ENCODE measurements at regions not wholly inside any gene's neighbourhood (a gene's known extent, or its start where the extent isn't known, plus 50 kb on each side); places are given as distances from the start of the nearest gene placed in this dataset.

- H3K4ac ChIP-seq (ENCODE audit: low read depth in 1 of 2, low read length in 2 of 2): no peak overlapping the region
- no peak overlapping the region for H2AFZ ChIP-seq (ENCODE audit: low read depth, low read length)
- H2BK12ac ChIP-seq (ENCODE audit: low read length in 2 of 2): no peak overlapping the region
- H3K23ac ChIP-seq (ENCODE audit: low read length in 2 of 2): no peak overlapping the region
- WGBS: 60% methylated on average over 1 of the region's 2 CpGs
- H4K8ac ChIP-seq (ENCODE audit: low read length): no peak overlapping the region
- H3K36me3 ChIP-seq (ENCODE audit: control insufficient read depth in 1 of 2, insufficient read depth in 2 of 2, low read depth in 1 of 2, low read length in 2 of 2): no peaks in the 10 kb centered on the region
- no peak overlapping the region for H3K9ac ChIP-seq (ENCODE audit: low read length)
- H2BK5ac ChIP-seq (ENCODE audit: low read depth, low read length, poor library complexity, severe bottlenecking): no peak overlapping the region
- no peak overlapping the region for H3K14ac ChIP-seq (ENCODE audit: low read length in 2 of 2)
- H3K27me3 ChIP-seq (ENCODE audit: control insufficient read depth in 1 of 2, insufficient read depth in 1 of 2, low read length in 2 of 2): no peaks in the 10 kb centered on the region
- no peak overlapping the region for H4K91ac ChIP-seq (ENCODE audit: low read length)
- no peak overlapping the region for H2BK15ac ChIP-seq (ENCODE audit: low read depth, poor library complexity, severe bottlenecking)
- no peak overlapping the region for H3K27ac ChIP-seq (ENCODE audit: low read length, poor library complexity, severe bottlenecking)
- DNase-seq: no peak
- H2BK120ac ChIP-seq (ENCODE audit: low read depth, low read length): no peak overlapping the region
- no peak overlapping the region for H2AK5ac ChIP-seq (ENCODE audit: low read length, severe bottlenecking)
- no peaks in the 10 kb centered on the region for H3K4me1 ChIP-seq (ENCODE audit: control insufficient read depth, insufficient read depth, low read depth, low read length)
- H3K4me3 ChIP-seq (ENCODE audit: insufficient read depth in 1 of 2, low read depth in 1 of 2, low read length in 2 of 2): no peak overlapping the region
- H3K4me2 ChIP-seq (ENCODE audit: low read length, poor library complexity, severe bottlenecking): no peak overlapping the region
- H3K9me3 ChIP-seq (ENCODE audit: control insufficient read depth, low read length): no peaks in the 10 kb centered on the region
- H3K79me1 ChIP-seq (replicated peaks; ENCODE audit: low read length, poor library complexity, severe bottlenecking): no peaks in the 10 kb centered on the region
- H3K18ac ChIP-seq (ENCODE audit: low read depth in 1 of 2, low read length in 2 of 2): no peak overlapping the region
Measured at GRCh38 chr4:151559595-151559994, 150.6 kb downstream of the FHIP1A start.

- no CpG with 5 or more reads among the region's 1 CpG for WGBS
- no peak overlapping the region for H3K4ac ChIP-seq (ENCODE audit: low read depth in 1 of 2, low read length in 2 of 2)
- no peak overlapping the region for H2BK12ac ChIP-seq (ENCODE audit: low read length in 2 of 2)
- no peak for DNase-seq
- no peak overlapping the region for H3K18ac ChIP-seq (ENCODE audit: low read depth in 1 of 2, low read length in 2 of 2)
- H3K79me1 ChIP-seq (replicated peaks; ENCODE audit: low read length, poor library complexity, severe bottlenecking): no peaks in the 10 kb centered on the region
- H3K4me1 ChIP-seq (ENCODE audit: control insufficient read depth, insufficient read depth, low read depth, low read length): no peaks in the 10 kb centered on the region
- no peak overlapping the region for H3K14ac ChIP-seq (ENCODE audit: low read length in 2 of 2)
- H3K23ac ChIP-seq (ENCODE audit: low read length in 2 of 2): no peak overlapping the region
- H4K91ac ChIP-seq (ENCODE audit: low read length): no peak overlapping the region
- H2BK120ac ChIP-seq (ENCODE audit: low read depth, low read length): no peak overlapping the region
- no peaks in the 10 kb centered on the region for H3K9me3 ChIP-seq (ENCODE audit: control insufficient read depth, low read length)
- H2BK15ac ChIP-seq (ENCODE audit: low read depth, poor library complexity, severe bottlenecking): no peak overlapping the region
- no peaks in the 10 kb centered on the region for H3K36me3 ChIP-seq (ENCODE audit: control insufficient read depth in 1 of 2, insufficient read depth in 2 of 2, low read depth in 1 of 2, low read length in 2 of 2)
- H3K27ac ChIP-seq (ENCODE audit: low read length, poor library complexity, severe bottlenecking): no peak overlapping the region
- H4K8ac ChIP-seq (ENCODE audit: low read length): no peak overlapping the region
- H2AK5ac ChIP-seq (ENCODE audit: low read length, severe bottlenecking): no peak overlapping the region
- no peak overlapping the region for H3K9ac ChIP-seq (ENCODE audit: low read length)
- no peaks in the 10 kb centered on the region for H3K27me3 ChIP-seq (ENCODE audit: control insufficient read depth in 1 of 2, insufficient read depth in 1 of 2, low read length in 2 of 2)
- no peak overlapping the region for H2BK5ac ChIP-seq (ENCODE audit: low read depth, low read length, poor library complexity, severe bottlenecking)
- H3K4me2 ChIP-seq (ENCODE audit: low read length, poor library complexity, severe bottlenecking): no peak overlapping the region
- H2AFZ ChIP-seq (ENCODE audit: low read depth, low read length): no peak overlapping the region
- no peak overlapping the region for H3K4me3 ChIP-seq (ENCODE audit: insufficient read depth in 1 of 2, low read depth in 1 of 2, low read length in 2 of 2)
Measured at GRCh38 chr4:151561551-151562256, 152.7 kb downstream of the FHIP1A start.

GRCh38 chr4:151563194-151563593 lies 154.2 kb downstream of the FHIP1A start:
- DNase-seq: no peak
- H3K27ac ChIP-seq (ENCODE audit: low read length, poor library complexity, severe bottlenecking): no peak overlapping the region
- H3K4me3 ChIP-seq (ENCODE audit: insufficient read depth in 1 of 2, low read depth in 1 of 2, low read length in 2 of 2): no peak overlapping the region
- no peak overlapping the region for H3K9ac ChIP-seq (ENCODE audit: low read length)
- no peaks in the 10 kb centered on the region for H3K4me1 ChIP-seq (ENCODE audit: control insufficient read depth, insufficient read depth, low read depth, low read length)
- no peaks in the 10 kb centered on the region for H3K27me3 ChIP-seq (ENCODE audit: control insufficient read depth in 1 of 2, insufficient read depth in 1 of 2, low read length in 2 of 2)
- H3K9me3 ChIP-seq (ENCODE audit: control insufficient read depth, low read length): no peaks in the 10 kb centered on the region
- no peak overlapping the region for H3K4me2 ChIP-seq (ENCODE audit: low read length, poor library complexity, severe bottlenecking)
- H2AK5ac ChIP-seq (ENCODE audit: low read length, severe bottlenecking): no peak overlapping the region
- H4K8ac ChIP-seq (ENCODE audit: low read length): no peak overlapping the region
- H2BK12ac ChIP-seq (ENCODE audit: low read length in 2 of 2): no peak overlapping the region
- H3K4ac ChIP-seq (ENCODE audit: low read depth in 1 of 2, low read length in 2 of 2): no peak overlapping the region
- H3K79me1 ChIP-seq (replicated peaks; ENCODE audit: low read length, poor library complexity, severe bottlenecking): no peaks in the 10 kb centered on the region
- no peak overlapping the region for H3K18ac ChIP-seq (ENCODE audit: low read depth in 1 of 2, low read length in 2 of 2)
- H2BK15ac ChIP-seq (ENCODE audit: low read depth, poor library complexity, severe bottlenecking): no peak overlapping the region
- 92% methylated on average over 1 of the region's 3 CpGs for WGBS
- H2BK5ac ChIP-seq (ENCODE audit: low read depth, low read length, poor library complexity, severe bottlenecking): no peak overlapping the region
- no peak overlapping the region for H2BK120ac ChIP-seq (ENCODE audit: low read depth, low read length)
- no peak overlapping the region for H2AFZ ChIP-seq (ENCODE audit: low read depth, low read length)
- no peak overlapping the region for H3K23ac ChIP-seq (ENCODE audit: low read length in 2 of 2)
- H3K36me3 ChIP-seq (ENCODE audit: control insufficient read depth in 1 of 2, insufficient read depth in 2 of 2, low read depth in 1 of 2, low read length in 2 of 2): no peaks in the 10 kb centered on the region
- H4K91ac ChIP-seq (ENCODE audit: low read length): no peak overlapping the region
- H3K14ac ChIP-seq (ENCODE audit: low read length in 2 of 2): no peak overlapping the region

GRCh38 chr4:151564321-151564720 lies 155.3 kb downstream of the FHIP1A start:
- Histone ChIP-seq H2BK120ac (ENCODE audit: low read depth, low read length) (no peak overlapping the region), H3K36me3 (ENCODE audit: control insufficient read depth in 1 of 2, insufficient read depth in 2 of 2, low read depth in 1 of 2, low read length in 2 of 2) (no peaks in the 10 kb centered on the region), H4K91ac (ENCODE audit: low read length) (no peak overlapping the region), H3K27ac (ENCODE audit: low read length, poor library complexity, severe bottlenecking) (no peak overlapping the region), H2BK5ac (ENCODE audit: low read depth, low read length, poor library complexity, severe bottlenecking) (no peak overlapping the region), H3K9me3 (ENCODE audit: control insufficient read depth, low read length) (no peaks in the 10 kb centered on the region), H2AK5ac (ENCODE audit: low read length, severe bottlenecking) (no peak overlapping the region), H4K8ac (ENCODE audit: low read length) (no peak overlapping the region), H3K4me1 (ENCODE audit: control insufficient read depth, insufficient read depth, low read depth, low read length) (no peaks in the 10 kb centered on the region), H3K18ac (ENCODE audit: low read depth in 1 of 2, low read length in 2 of 2) (no peak overlapping the region), H3K27me3 (ENCODE audit: control insufficient read depth in 1 of 2, insufficient read depth in 1 of 2, low read length in 2 of 2) (no peaks in the 10 kb centered on the region), H2AFZ (ENCODE audit: low read depth, low read length) (no peak overlapping the region), H3K79me1 (replicated peaks; ENCODE audit: low read length, poor library complexity, severe bottlenecking) (no peaks in the 10 kb centered on the region), H3K4me3 (ENCODE audit: insufficient read depth in 1 of 2, low read depth in 1 of 2, low read length in 2 of 2) (no peak overlapping the region), H3K4ac (ENCODE audit: low read depth in 1 of 2, low read length in 2 of 2) (no peak overlapping the region), H3K14ac (ENCODE audit: low read length in 2 of 2) (no peak overlapping the region), H3K4me2 (ENCODE audit: low read length, poor library complexity, severe bottlenecking) (no peak overlapping the region), H3K23ac (ENCODE audit: low read length in 2 of 2) (no peak overlapping the region), H3K9ac (ENCODE audit: low read length) (no peak overlapping the region), H2BK12ac (ENCODE audit: low read length in 2 of 2) (no peak overlapping the region), H2BK15ac (ENCODE audit: low read depth, poor library complexity, severe bottlenecking) (no peak overlapping the region)
- DNase-seq: no peak
- WGBS: 89% methylated on average over 2 of the region's 2 CpGs
